Natural killer cell (primary cell): ENCODE measurements at regions not wholly inside any gene's neighbourhood (a gene's known extent, or its start where the extent isn't known, plus 50 kb on each side); places are given as distances from the start of the nearest gene placed in this dataset.

Source experiments
- ATAC-seq, 3 donors: fragments of 150-1000 bp in 2 of 3; fragments of 200-7000 bp in 1 of 3; cut with Tn5 transposase; 1 replicate in 1 of 3; 2 replicates in 2 of 3; pipeline ENCODE4 v1.10.0; 2021; ENCODE audit warnings: mild to moderate bottlenecking in 2 of 3, moderate library complexity in 2 of 3
- DNase-seq, 2 donors: peaks; one replicate each; pipeline versions ENCODE4 v3.0.0 to v3.0.0-alpha.2; 2013 to 2021; ENCODE audit warnings: mixed read lengths in 1 of 2
- H3K27ac ChIP-seq: one replicate; pipeline ENCODE4 v1.5.1; 2013; ENCODE audit warnings: mild to moderate bottlenecking, low read length
- H3K27me3 ChIP-seq: one replicate; pipeline ENCODE4 v1.6.1; 2013; ENCODE audit warnings: low read length; ENCODE audit not compliant: control insufficient read depth, insufficient read depth
- H3K36me3 ChIP-seq: one replicate; pipeline ENCODE4 v1.6.1; 2013; ENCODE audit warnings: low read length; ENCODE audit not compliant: control insufficient read depth, insufficient read depth
- H3K4me1 ChIP-seq: one replicate; pipeline ENCODE4 v1.6.1; 2013; ENCODE audit warnings: low read length; ENCODE audit not compliant: control insufficient read depth, insufficient read depth
- H3K4me3 ChIP-seq: one replicate; pipeline ENCODE4 v1.5.1; 2013; ENCODE audit warnings: low read length
- H3K9me3 ChIP-seq: one replicate; pipeline ENCODE4 v1.6.1; 2013; ENCODE audit warnings: low read length; ENCODE audit not compliant: control insufficient read depth, insufficient read depth
- H3K27ac Mint-ChIP-seq, 2 donors: one replicate each; pipeline ENCODE4 v1.8.0; 2022; ENCODE audit warnings: mild to moderate bottlenecking in 2 of 2, mixed read lengths in 2 of 2, moderate library complexity in 1 of 2
- H3K27me3 Mint-ChIP-seq, 2 donors: one replicate each; pipeline ENCODE4 v1.8.0; 2022; ENCODE audit warnings: low read depth in 2 of 2, mixed read lengths in 2 of 2
- H3K36me3 Mint-ChIP-seq: one replicate; pipeline ENCODE4 v1.8.0; 2022; ENCODE audit warnings: mixed read lengths
- H3K4me1 Mint-ChIP-seq, 2 donors: one replicate each; pipeline ENCODE4 v1.8.0; 2022; ENCODE audit warnings: mixed read lengths in 2 of 2
- H3K4me3 Mint-ChIP-seq: one replicate; pipeline ENCODE4 v1.8.0; 2022; ENCODE audit warnings: mild to moderate bottlenecking, moderate library complexity, mixed read lengths
- H3K9me3 Mint-ChIP-seq, 2 donors: one replicate each; pipeline ENCODE4 v1.8.0; 2022; ENCODE audit warnings: mixed read lengths in 2 of 2
- CTCF ChIP-seq: fragments of 200-600 bp; IDR thresholded peaks from one replicate; pipeline ENCODE4 v1.8.0; 2022; ENCODE audit warnings: antibody characterized with exemption
- WGBS: methylation state at CpG from one replicate; pipeline ENCODE4 v1.1.7; 2013; ENCODE audit warnings: missing lambda C conversion rate; ENCODE audit not compliant: insufficient coverage; 5-methylcytosine and 5-hydroxymethylcytosine counted together
- intact Hi-C: fragments of 100-400 bp; cut with micrococcal nuclease; formaldehyde crosslinking; loops from one replicate; pipeline ENCODE4 v1.14.2; 2022

- intact Hi-C loops = no loop called here
- no peaks in the 10 kb centered on the region for H3K4me1 ChIP-seq
- Mint-ChIP-seq H3K27me3 (peaks cover 12 to 36% of the 10 kb centered on the region in 2 donors), H3K4me3 (no peak overlapping the region), H3K27ac (no peak overlapping the region), H3K36me3 (peaks cover 5% of the 10 kb centered on the region), H3K9me3 (peaks cover 0 to 3% of the 10 kb centered on the region in 2 donors), H3K4me1 (no peaks in the 10 kb centered on the region)
- 88% methylated on average over 2 of the region's 2 CpGs for WGBS
- no peaks in the 10 kb centered on the region for H3K36me3 ChIP-seq
- H3K27me3 ChIP-seq = no peaks in the 10 kb centered on the region
- no peak for TF ChIP-seq CTCF
- no peak overlapping the region for H3K4me3 ChIP-seq
- no peaks in the 10 kb centered on the region for H3K9me3 ChIP-seq
- ATAC-seq = no peak
- DNase-seq = no peak
- H3K27ac ChIP-seq = no peak overlapping the region
These were observed 472.8 kb upstream of the MKI67 start for GRCh38 chr10:128599030-128599429.

- WGBS = 100% methylated on average over 1 of the region's 4 CpGs
- H3K27ac ChIP-seq = no peak overlapping the region
- Mint-ChIP-seq H3K27ac (no peak overlapping the region), H3K9me3 (peaks cover 0 to 3% of the 10 kb centered on the region in 2 donors), H3K36me3 (peaks cover 5% of the 10 kb centered on the region), H3K4me1 (no peaks in the 10 kb centered on the region), H3K4me3 (no peak overlapping the region), H3K27me3 (peaks cover 12 to 36% of the 10 kb centered on the region in 2 donors)
- DNase-seq (no peak), ATAC-seq (no peak)
- H3K4me3 ChIP-seq = no peak overlapping the region
- H3K27me3 ChIP-seq = no peaks in the 10 kb centered on the region
- no peaks in the 10 kb centered on the region for H3K4me1 ChIP-seq
- no peak for TF ChIP-seq CTCF
- intact Hi-C loops = no loop called here
- no peaks in the 10 kb centered on the region for H3K36me3 ChIP-seq
- H3K9me3 ChIP-seq = no peaks in the 10 kb centered on the region
These were observed 473.3 kb upstream of the MKI67 start for GRCh38 chr10:128599538-128599937.

DNA sequence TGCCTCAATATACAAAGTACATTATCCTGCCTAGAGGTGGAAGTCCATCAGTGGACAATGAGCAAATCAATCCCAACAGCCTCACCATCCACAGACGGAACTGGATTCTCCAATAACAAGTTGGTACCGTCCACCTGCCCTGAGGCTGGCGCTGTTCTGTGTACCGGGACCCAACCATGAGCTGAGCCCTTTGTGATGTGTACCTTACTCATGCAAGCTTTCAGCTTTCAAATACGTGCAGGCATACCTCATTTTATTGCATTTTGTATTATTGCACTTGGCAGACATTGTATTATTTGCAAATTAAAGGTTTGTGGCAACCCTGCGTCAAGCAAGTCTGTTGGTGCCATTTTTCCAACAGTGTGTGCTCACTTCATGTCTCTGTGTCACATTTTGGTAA is 476.0 kb upstream of the MKI67 start:
- Histone ChIP-seq H3K36me3 (no peaks in the 10 kb centered on the region), H3K4me1 (no peaks in the 10 kb centered on the region), H3K27me3 (no peaks in the 10 kb centered on the region), H3K27ac (no peak overlapping the region), H3K9me3 (no peaks in the 10 kb centered on the region), H3K4me3 (no peak overlapping the region)
- 85% methylated on average over 6 of the region's 6 CpGs for WGBS
- Mint-ChIP-seq H3K27ac (no peak overlapping the region), H3K4me3 (no peak overlapping the region), H3K4me1 (no peaks in the 10 kb centered on the region), H3K36me3 (no peaks in the 10 kb centered on the region), H3K9me3 (no peaks in the 10 kb centered on the region), H3K27me3 (peaks cover 9 to 18% of the 10 kb centered on the region in 2 donors)
- DNase-seq = no peak
- ATAC-seq = no peak
- intact Hi-C loops = no loop called here
- TF ChIP-seq CTCF = no peak

DNA sequence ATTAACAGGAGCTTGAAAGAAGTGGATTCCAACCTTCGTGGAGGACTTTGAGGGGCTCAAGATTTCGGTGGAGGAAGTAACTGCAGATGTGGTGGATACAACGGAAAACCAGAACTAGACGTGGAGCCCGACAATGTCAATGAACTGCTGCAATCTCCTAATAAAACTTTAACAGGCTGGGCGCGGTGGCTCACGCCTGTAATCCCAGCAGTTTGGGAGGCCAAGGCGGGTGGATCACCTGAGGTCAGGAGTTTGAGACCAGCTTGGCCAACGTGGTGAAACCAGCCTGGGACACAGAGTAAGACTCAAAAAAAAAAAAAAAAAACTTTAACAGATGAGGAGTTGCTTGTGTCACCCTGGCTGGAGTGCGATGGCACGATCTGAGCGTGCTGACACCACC is 477.8 kb upstream of the MKI67 start:
- no peak for ATAC-seq
- intact Hi-C loops = no loop called here
- WGBS = 87% methylated on average over 13 of the region's 13 CpGs
- H3K9me3 ChIP-seq = no peaks in the 10 kb centered on the region
- no peaks in the 10 kb centered on the region for H3K36me3 ChIP-seq
- H3K27me3 Mint-ChIP-seq = peaks cover 11 to 19% of the 10 kb centered on the region in 2 donors
- no peak for TF ChIP-seq CTCF
- no peaks in the 10 kb centered on the region for H3K4me1 Mint-ChIP-seq
- no peak overlapping the region for H3K4me3 Mint-ChIP-seq
- no peaks in the 10 kb centered on the region for H3K9me3 Mint-ChIP-seq
- no peak overlapping the region for H3K27ac Mint-ChIP-seq
- no peaks in the 10 kb centered on the region for H3K36me3 Mint-ChIP-seq
- no peak for DNase-seq
- no peaks in the 10 kb centered on the region for H3K4me1 ChIP-seq
- H3K27ac ChIP-seq = no peak overlapping the region
- no peaks in the 10 kb centered on the region for H3K27me3 ChIP-seq
- no peak overlapping the region for H3K4me3 ChIP-seq
